DLD1 (cell line): ENCODE measurements at regions not wholly inside any gene's neighbourhood (a gene's known extent, or its start where the extent isn't known, plus 50 kb on each side); places are given as distances from the start of the nearest gene placed in this dataset.

Source experiments
- in situ Hi-C: cut with HindIII; loops from 2 replicates; pipeline ENCODE4 v1.10.0; 2017; ENCODE audit warnings: low sequenced_read_pairs

- in situ Hi-C loops: loop anchor here (10.0 kb wide), 1 partner anchor 54 kb away; no protein-coding TSS in a partner anchor
These were observed 148.9 kb downstream of the SOX11 start for GRCh38 chr2:5841126-5841525.

GRCh38 chr2:5842326-5842725 is 150.1 kb downstream of the SOX11 start:
- in situ Hi-C loops: loop anchor here (10.0 kb wide), 1 partner anchor 52 kb away; no protein-coding TSS in a partner anchor

- in situ Hi-C loops: loop anchor here (10.0 kb wide), 1 partner anchor 49 kb away; no protein-coding TSS in a partner anchor
These were observed 153.7 kb downstream of the SOX11 start for GRCh38 chr2:5845798-5846330.

- in situ Hi-C loops: loop anchor here (10.0 kb wide), 1 partner anchor 48 kb away; no protein-coding TSS in a partner anchor
These were observed 154.7 kb downstream of the SOX11 start for GRCh38 chr2:5846881-5847280.

- in situ Hi-C loops: loop anchor here (10.0 kb wide), 1 partner anchor 45 kb away; no protein-coding TSS in a partner anchor
These were observed 157.4 kb downstream of the SOX11 start for GRCh38 chr2:5849562-5849961.

- in situ Hi-C loops: no loop called here
These were observed 159.2 kb downstream of the SOX11 start for GRCh38 chr2:5851410-5851809.

- in situ Hi-C loops: no loop called here
These were observed 162.6 kb downstream of the SOX11 start for GRCh38 chr2:5854797-5855196.

GRCh38 chr2:5867056-5867455 is 174.9 kb downstream of the SOX11 start:
- in situ Hi-C loops: no loop called here

- in situ Hi-C loops: no loop called here
These were observed 176.7 kb downstream of the SOX11 start for GRCh38 chr2:5868931-5869330.

- in situ Hi-C loops: no loop called here
These were observed 177.8 kb downstream of the SOX11 start for GRCh38 chr2:5869936-5870335.

- in situ Hi-C loops: no loop called here
These were observed 185.2 kb downstream of the SOX11 start for GRCh38 chr2:5877360-5877759.

GRCh38 chr2:5885451-5886173 is 193.4 kb downstream of the SOX11 start:
- in situ Hi-C loops: no loop called here

- in situ Hi-C loops: no loop called here
These were observed 194.3 kb downstream of the SOX11 start for GRCh38 chr2:5886462-5886861.

GRCh38 chr2:5888126-5888525 is 195.9 kb downstream of the SOX11 start:
- in situ Hi-C loops: no loop called here

GRCh38 chr2:5889519-5889918 is 197.3 kb downstream of the SOX11 start:
- in situ Hi-C loops: no loop called here

- in situ Hi-C loops: loop anchor here (10.0 kb wide), 1 partner anchor 50 kb away; no protein-coding TSS in a partner anchor
These were observed 202.2 kb downstream of the SOX11 start for GRCh38 chr2:5894355-5894754.

GRCh38 chr2:5895284-5895683 is 203.1 kb downstream of the SOX11 start:
- in situ Hi-C loops: loop anchor here (10.0 kb wide), 1 partner anchor 50 kb away; no protein-coding TSS in a partner anchor

- in situ Hi-C loops: loop anchor here (10.0 kb wide), 1 partner anchor 52 kb away; no protein-coding TSS in a partner anchor
These were observed 205.1 kb downstream of the SOX11 start for GRCh38 chr2:5897249-5897648.

GRCh38 chr2:5898667-5899066 is 206.5 kb downstream of the SOX11 start:
- in situ Hi-C loops: loop anchor here (10.0 kb wide), 1 partner anchor 54 kb away; no protein-coding TSS in a partner anchor

GRCh38 chr2:5905661-5906060 is 213.5 kb downstream of the SOX11 start:
- in situ Hi-C loops: no loop called here

- in situ Hi-C loops: no loop called here
These were observed 215.9 kb downstream of the SOX11 start for GRCh38 chr2:5908071-5908470.

- in situ Hi-C loops: no loop called here
These were observed 219.5 kb downstream of the SOX11 start for GRCh38 chr2:5911718-5912117.
